Activated CD4-positive, alpha-beta memory T cell treated with anti-CD3 and anti-CD28 coated beads for 36 hours (primary cell): ENCODE measurements at regions not wholly inside any gene's neighbourhood (a gene's known extent, or its start where the extent isn't known, plus 50 kb on each side); places are given as distances from the start of the nearest gene placed in this dataset.

Experiments used
- CTCF ChIA-PET: fragments of 350-600 bp; sonication (Branson Sonifier 250); formaldehyde crosslinking; loops from one replicate; lab custom pipeline; 2021; ENCODE audit warnings: antibody characterized with exemption, inconsistent platforms; lab: Charles Lee
- POLR2A ChIA-PET: fragments of 350-600 bp; sonication (Branson Sonifier 250); formaldehyde crosslinking; loops from one replicate; lab custom pipeline; 2021; ENCODE audit warnings: antibody characterized with exemption; lab: Charles Lee
- DNase-seq: peaks from one replicate; pipeline ENCODE4 v3.0.0-alpha.2; 2020
- H3K27ac Mint-ChIP-seq: one replicate; pipeline ENCODE4 v1.8.0; 2021; ENCODE audit warnings: mixed read lengths
- H3K27me3 Mint-ChIP-seq: one replicate; pipeline ENCODE4 v1.8.0; 2021; ENCODE audit warnings: mixed read lengths
- H3K36me3 Mint-ChIP-seq: one replicate; pipeline ENCODE4 v1.8.0; 2021; ENCODE audit warnings: mixed read lengths
- H3K4me1 Mint-ChIP-seq: one replicate; pipeline ENCODE4 v1.8.0; 2021; ENCODE audit warnings: low read depth, mixed read lengths
- H3K4me3 Mint-ChIP-seq: one replicate; pipeline ENCODE4 v1.8.0; 2021; ENCODE audit warnings: mild to moderate bottlenecking, mixed read lengths
- H3K9me3 Mint-ChIP-seq: one replicate; pipeline ENCODE4 v1.8.0; 2021; ENCODE audit warnings: mixed read lengths
- intact Hi-C: fragments of 100-400 bp; cut with micrococcal nuclease; formaldehyde crosslinking; loops from one replicate; pipeline ENCODE4 v1.15.1; 2023

- Mint-ChIP-seq H3K27me3 (no peaks in the 10 kb centered on the region), H3K4me1 (peaks cover 49% of the 10 kb centered on the region), H3K9me3 (no peaks in the 10 kb centered on the region), H3K4me3 (no peak overlapping the region), H3K36me3 (peaks cover 2% of the 10 kb centered on the region), H3K27ac (peak overlapping the region; percentile 38)
- ChIA-PET POLR2A (interaction anchor here (0.6 to 1.0 kb wide), 2 partner anchors 35 to 81 kb away, joined by 3 to 5 read pairs; no protein-coding TSS in a partner anchor), CTCF (interaction anchor here (0.9 to 11.5 kb wide), 5 partner anchors 53 to 281 kb away, joined by 3 to 134 read pairs (median 6); partner anchors contain the start of gene TEX48)
- no peak for DNase-seq
- intact Hi-C loops: no loop called here
Measured at GRCh38 chr9:114733816-114734215, 51.8 kb upstream of the TEX48 start.

DNA sequence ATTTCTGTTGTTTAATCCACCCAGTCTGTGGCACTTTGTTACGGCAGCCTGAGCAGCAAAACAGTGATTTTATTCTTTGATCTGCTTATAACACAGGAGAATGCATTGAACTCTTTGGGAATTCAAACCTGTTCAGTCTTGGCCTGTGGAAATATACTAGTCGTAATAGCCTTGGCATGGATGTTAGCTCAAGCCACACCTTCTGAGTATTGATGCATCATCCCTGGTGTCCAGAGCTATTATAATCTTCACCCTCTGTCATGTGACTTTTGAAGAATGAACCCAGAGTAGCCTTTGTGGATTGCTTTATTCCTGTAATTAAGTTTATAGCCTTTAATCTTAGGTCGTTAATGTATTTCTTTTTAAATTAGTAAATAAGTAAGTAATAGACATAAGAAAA lies 50.8 kb upstream of the TEX48 start:
- intact Hi-C loops: loop anchor here (1.0 kb wide), 1 partner anchor 14 kb away; no protein-coding TSS in a partner anchor
- POLR2A ChIA-PET: interaction anchor here (0.8 kb wide), 1 partner anchor 41 kb away, joined by 3 read pairs; no protein-coding TSS in a partner anchor
- Mint-ChIP-seq H3K27me3 (no peaks in the 10 kb centered on the region), H3K4me3 (no peak overlapping the region), H3K36me3 (peaks cover 3% of the 10 kb centered on the region), H3K9me3 (peaks cover 7% of the 10 kb centered on the region), H3K27ac (no peak overlapping the region), H3K4me1 (peaks cover 42% of the 10 kb centered on the region)
- no peak for DNase-seq
- CTCF ChIA-PET: interaction anchor here (1.0 to 1.4 kb wide), 3 partner anchors 9 to 187 kb away, joined by 3 to 6 read pairs (median 3); no protein-coding TSS in a partner anchor
